Ovary (tissue), 7 donors: ENCODE measurements at regions not wholly inside any gene's neighbourhood (a gene's known extent, or its start where the extent isn't known, plus 50 kb on each side); places are given as distances from the start of the nearest gene placed in this dataset.

Source experiments
- DNase-seq, 5 donors: peaks; one replicate each; pipeline ENCODE4 v3.0.0-alpha.2; 2019 to 2020
- H3K27ac ChIP-seq, 2 donors: fragments of 200-600 bp; one replicate each; pipeline versions ENCODE4 v1.5.1 to v1.8.0; 2019 to 2022
- H3K27me3 ChIP-seq: fragments of 200-600 bp; one replicate; pipeline ENCODE4 v1.8.0; 2022
- H3K36me3 ChIP-seq: fragments of 200-600 bp; sonication (generic); one replicate; pipeline ENCODE4 v1.5.1; 2019
- H3K4me1 ChIP-seq: one replicate; pipeline ENCODE4 v1.8.1; 2013; ENCODE audit warnings: mild to moderate bottlenecking, moderate library complexity; ENCODE audit not compliant: insufficient read depth
- H3K4me3 ChIP-seq: fragments of 200-600 bp; sonication (generic); one replicate; pipeline ENCODE4 v1.5.1; 2017
- H3K9me3 ChIP-seq, 2 donors: fragments of 200-600 bp in 1 of 2; sonication (generic) in 1 of 2; one replicate each; pipeline versions ENCODE4 v1.5.1 to v1.8.1; 2013 to 2019; ENCODE audit warnings: mild to moderate bottlenecking in 1 of 2, moderate library complexity in 1 of 2
- CTCF ChIP-seq, 3 donors: fragments of 450-650 bp in 2 of 3; fragments of 200-600 bp in 1 of 3; IDR thresholded peaks; one replicate each; pipeline versions ENCODE4 v1.5.1 to v1.8.0; 2016 to 2022; ENCODE audit warnings: antibody characterized with exemption in 3 of 3, mild to moderate bottlenecking in 1 of 3
- EP300 ChIP-seq: sonication (generic); formaldehyde crosslinking; IDR thresholded peaks from one replicate; pipeline ENCODE4 v1.6.1; 2017; ENCODE audit warnings: antibody characterized with exemption
- POLR2A ChIP-seq: fragments of 450-650 bp; IDR thresholded peaks from one replicate; pipeline ENCODE4 v1.6.1; 2017; ENCODE audit warnings: antibody characterized with exemption, mild to moderate bottlenecking, moderate library complexity
- WGBS, 3 donors: extraction: QIAGEN DNeasy Blood & Tissue Kit in 1 of 3; methylation state at CpG; one replicate each; pipeline versions ENCODE4 v1.1.5 to v1.1.7; 2013 to 2017; 5-methylcytosine and 5-hydroxymethylcytosine counted together
- intact Hi-C, 4 donors: fragments of 100-400 bp; cut with DNase I; formaldehyde crosslinking; loops; one replicate each; pipeline versions ENCODE4 v1.11.0 to v1.15.1; 2022 to 2023
- donor health status: DM: no; HTN: no; CAD: no; lungs with moderate emphysema.
- donor health status: DM: no; HTN: no; CAD: no.
- donor health status: Bipolar disorder and iron deficiency.
- donor health status: DM: no; HTN: no; CAD: no.
- donor health status: DM: yes; HTN: yes; CAD: no.

GRCh38 chr3:10695595-10696285 is 120.3 kb upstream of the SLC6A11 start:
- no peak overlapping the region for H3K4me3 ChIP-seq
- TF ChIP-seq POLR2A (no peak), CTCF (IDR thresholded peaks at IDR 0.05) (no peak), EP300 (no peak)
- H3K4me1 ChIP-seq, result no peaks in the 10 kb centered on the region
- H3K27me3 ChIP-seq, result no peaks in the 10 kb centered on the region
- no peaks in the 10 kb centered on the region for H3K9me3 ChIP-seq
- intact Hi-C loops, result no loop called here
- no peak for DNase-seq
- WGBS, 3 donors, result 21 to 23% (median 22%) methylated on average over 4 of the region's 4 CpGs
- no peaks in the 10 kb centered on the region for H3K36me3 ChIP-seq
- H3K27ac ChIP-seq, result no peak overlapping the region

- Histone ChIP-seq H3K27ac (no peak overlapping the region), H3K4me1 (no peaks in the 10 kb centered on the region), H3K36me3 (no peaks in the 10 kb centered on the region), H3K9me3 (no peaks in the 10 kb centered on the region), H3K27me3 (no peaks in the 10 kb centered on the region), H3K4me3 (no peak overlapping the region)
- intact Hi-C loops, result no loop called here
- no peak for DNase-seq
- TF ChIP-seq EP300, result no peak
- TF ChIP-seq CTCF (IDR thresholded peaks at IDR 0.05), result no peak
- no peak for TF ChIP-seq POLR2A
- 40 to 59% (median 44%) methylated on average over 4 of the region's 4 CpGs for WGBS, 3 donors
Observed at GRCh38 chr3:10697918-10698317, 118.1 kb upstream of the SLC6A11 start.

GRCh38 chr3:10700821-10701220 is 115.2 kb upstream of the SLC6A11 start:
- H3K9me3 ChIP-seq, result no peaks in the 10 kb centered on the region
- no peak overlapping the region for H3K27ac ChIP-seq
- no peak for TF ChIP-seq CTCF (IDR thresholded peaks at IDR 0.05)
- TF ChIP-seq POLR2A, result no peak
- no peak for TF ChIP-seq EP300
- intact Hi-C loops, result no loop called here
- 73 to 82% (median 75%) methylated on average over 2 of the region's 2 CpGs for WGBS, 3 donors
- no peak overlapping the region for H3K4me3 ChIP-seq
- no peak for DNase-seq
- H3K27me3 ChIP-seq, result no peaks in the 10 kb centered on the region
- no peaks in the 10 kb centered on the region for H3K4me1 ChIP-seq
- no peaks in the 10 kb centered on the region for H3K36me3 ChIP-seq

- TF ChIP-seq EP300, result no peak
- TF ChIP-seq POLR2A, result no peak
- no peak for TF ChIP-seq CTCF (IDR thresholded peaks at IDR 0.05)
- Histone ChIP-seq H3K9me3 (no peaks in the 10 kb centered on the region), H3K27me3 (no peaks in the 10 kb centered on the region), H3K36me3 (no peaks in the 10 kb centered on the region), H3K27ac (no peak overlapping the region), H3K4me1 (peaks cover 4% of the 10 kb centered on the region), H3K4me3 (no peak overlapping the region)
- 27 to 29% (median 28%) methylated on average over 14 of the region's 14 CpGs for WGBS, 3 donors
- no peak for DNase-seq
- intact Hi-C loops, result no loop called here
Observed at GRCh38 chr3:10702961-10703740, 112.9 kb upstream of the SLC6A11 start.
